ENCODE measurements at regions not wholly inside any gene's neighbourhood (a gene's known extent, or its start where the extent isn't known, plus 50 kb on each side); places are given as distances from the start of the nearest gene placed in this dataset.
A peak's percentile ranks its signal among the peaks of the same experiment; 100 is the strongest.

GRCh38 chr12:90407841-90408240, 547.1 kb downstream of the CCER1 start:
- no peaks in the 10 kb centered on the region for H3K36me3 ChIP-seq (ENCODE audit: control insufficient read depth in 3 of 3, insufficient read depth in 2 of 3, low read depth in 1 of 3, low read length in 3 of 3)
- H3K4me1 ChIP-seq (ENCODE audit: control insufficient read depth in 3 of 3, insufficient read depth in 2 of 3, low read depth in 1 of 3, low read length in 2 of 3), result no peaks in the 10 kb centered on the region
- H3K4me3 ChIP-seq (ENCODE audit: low read depth in 1 of 3, low read length in 3 of 3), result no peak overlapping the region
- FAIRE-seq, result no peak
- H3K27ac ChIP-seq (ENCODE audit: low read depth in 1 of 3, low read length in 2 of 3), result no peak overlapping the region
- 51 to 72% (median 55%) methylated on average over 2 of the region's 2 CpGs for WGBS, 3 donors
- DNase-seq, result no peak
- peaks cover 0 to 4% of the 10 kb centered on the region in 2 donors for H3K9me3 ChIP-seq (ENCODE audit: control insufficient read depth in 2 of 2, insufficient read depth in 1 of 2, low read depth in 1 of 2, low read length in 1 of 2)
- no peaks in the 10 kb centered on the region for H3K27me3 ChIP-seq (ENCODE audit: control insufficient read depth in 3 of 3, insufficient read depth in 3 of 3, low read length in 3 of 3)

GRCh38 chr12:90404071-90404470, 550.9 kb downstream of the CCER1 start:
- H3K27me3 ChIP-seq (ENCODE audit: control insufficient read depth in 3 of 3, insufficient read depth in 3 of 3, low read length in 3 of 3), result no peaks in the 10 kb centered on the region
- DNase-seq (no peak), FAIRE-seq (no peak)
- no peak overlapping the region for H3K4me3 ChIP-seq (ENCODE audit: low read depth in 1 of 3, low read length in 3 of 3)
- H3K4me1 ChIP-seq (ENCODE audit: control insufficient read depth in 3 of 3, insufficient read depth in 2 of 3, low read depth in 1 of 3, low read length in 2 of 3), result no peaks in the 10 kb centered on the region
- no peaks in the 10 kb centered on the region for H3K36me3 ChIP-seq (ENCODE audit: control insufficient read depth in 3 of 3, insufficient read depth in 2 of 3, low read depth in 1 of 3, low read length in 3 of 3)
- no peaks in the 10 kb centered on the region for H3K9me3 ChIP-seq (ENCODE audit: control insufficient read depth in 2 of 2, insufficient read depth in 1 of 2, low read depth in 1 of 2, low read length in 1 of 2)
- no peak overlapping the region for H3K27ac ChIP-seq (ENCODE audit: low read depth in 1 of 3, low read length in 2 of 3)

GRCh38 chr12:90401185-90401584, 553.8 kb downstream of the CCER1 start:
- DNase-seq, result no peak
- Histone ChIP-seq H3K4me3 (ENCODE audit: low read depth in 1 of 3, low read length in 3 of 3) (no peak overlapping the region), H3K9me3 (ENCODE audit: control insufficient read depth in 2 of 2, insufficient read depth in 1 of 2, low read depth in 1 of 2, low read length in 1 of 2) (peaks cover 0 to 7% of the 10 kb centered on the region in 2 donors), H3K27ac (ENCODE audit: low read depth in 1 of 3, low read length in 2 of 3) (no peak overlapping the region), H3K4me1 (ENCODE audit: control insufficient read depth in 3 of 3, insufficient read depth in 2 of 3, low read depth in 1 of 3, low read length in 2 of 3) (no peaks in the 10 kb centered on the region), H3K27me3 (ENCODE audit: control insufficient read depth in 3 of 3, insufficient read depth in 3 of 3, low read length in 3 of 3) (no peaks in the 10 kb centered on the region), H3K36me3 (ENCODE audit: control insufficient read depth in 3 of 3, insufficient read depth in 2 of 3, low read depth in 1 of 3, low read length in 3 of 3) (no peaks in the 10 kb centered on the region)
- 87 to 91% (median 89%) methylated on average over 2 of the region's 2 CpGs for WGBS, 3 donors
- no peak for FAIRE-seq

- no peak for FAIRE-seq
- peaks cover 0 to 14% of the 10 kb centered on the region in 2 donors for H3K9me3 ChIP-seq (ENCODE audit: control insufficient read depth in 2 of 2, insufficient read depth in 1 of 2, low read depth in 1 of 2, low read length in 1 of 2)
- no peaks in the 10 kb centered on the region for H3K36me3 ChIP-seq (ENCODE audit: control insufficient read depth in 3 of 3, insufficient read depth in 2 of 3, low read depth in 1 of 3, low read length in 3 of 3)
- no peaks in the 10 kb centered on the region for H3K4me1 ChIP-seq (ENCODE audit: control insufficient read depth in 3 of 3, insufficient read depth in 2 of 3, low read depth in 1 of 3, low read length in 2 of 3)
- H3K4me3 ChIP-seq (ENCODE audit: low read depth in 1 of 3, low read length in 3 of 3), result no peak overlapping the region
- no peak overlapping the region for H3K27ac ChIP-seq (ENCODE audit: low read depth in 1 of 3, low read length in 2 of 3)
- no peaks in the 10 kb centered on the region for H3K27me3 ChIP-seq (ENCODE audit: control insufficient read depth in 3 of 3, insufficient read depth in 3 of 3, low read length in 3 of 3)
- peak in 1 of 2 donors; percentile 7 for DNase-seq
These were observed 555.6 kb downstream of the CCER1 start for GRCh38 chr12:90399357-90399756.

GRCh38 chr12:90398285-90398836, 556.6 kb downstream of the CCER1 start:
- no peaks in the 10 kb centered on the region for H3K4me1 ChIP-seq (ENCODE audit: control insufficient read depth in 3 of 3, insufficient read depth in 2 of 3, low read depth in 1 of 3, low read length in 2 of 3)
- H3K36me3 ChIP-seq (ENCODE audit: control insufficient read depth in 3 of 3, insufficient read depth in 2 of 3, low read depth in 1 of 3, low read length in 3 of 3), result no peaks in the 10 kb centered on the region
- FAIRE-seq (no peak), DNase-seq (no peak)
- no peak overlapping the region for H3K27ac ChIP-seq (ENCODE audit: low read depth in 1 of 3, low read length in 2 of 3)
- H3K27me3 ChIP-seq (ENCODE audit: control insufficient read depth in 3 of 3, insufficient read depth in 3 of 3, low read length in 3 of 3), result no peaks in the 10 kb centered on the region
- H3K9me3 ChIP-seq (ENCODE audit: control insufficient read depth in 2 of 2, insufficient read depth in 1 of 2, low read depth in 1 of 2, low read length in 1 of 2), result peaks cover 0 to 15% of the 10 kb centered on the region in 2 donors
- H3K4me3 ChIP-seq (ENCODE audit: low read depth in 1 of 3, low read length in 3 of 3), result no peak overlapping the region

GRCh38 chr12:90396556-90396955, 558.4 kb downstream of the CCER1 start:
- Histone ChIP-seq H3K27ac (ENCODE audit: low read depth in 1 of 3, low read length in 2 of 3) (no peak overlapping the region), H3K27me3 (ENCODE audit: control insufficient read depth in 3 of 3, insufficient read depth in 3 of 3, low read length in 3 of 3) (no peaks in the 10 kb centered on the region), H3K4me1 (ENCODE audit: control insufficient read depth in 3 of 3, insufficient read depth in 2 of 3, low read depth in 1 of 3, low read length in 2 of 3) (no peaks in the 10 kb centered on the region), H3K36me3 (ENCODE audit: control insufficient read depth in 3 of 3, insufficient read depth in 2 of 3, low read depth in 1 of 3, low read length in 3 of 3) (no peaks in the 10 kb centered on the region), H3K9me3 (ENCODE audit: control insufficient read depth in 2 of 2, insufficient read depth in 1 of 2, low read depth in 1 of 2, low read length in 1 of 2) (peaks cover 0 to 20% of the 10 kb centered on the region in 2 donors), H3K4me3 (ENCODE audit: low read depth in 1 of 3, low read length in 3 of 3) (no peak overlapping the region)
- FAIRE-seq (peak; percentile 64), DNase-seq (no peak)
- WGBS, 3 donors, result 87 to 96% (median 94%) methylated on average over 1 of the region's 1 CpG

- peaks cover 0 to 20% of the 10 kb centered on the region in 2 donors for H3K9me3 ChIP-seq (ENCODE audit: control insufficient read depth in 2 of 2, insufficient read depth in 1 of 2, low read depth in 1 of 2, low read length in 1 of 2)
- no peaks in the 10 kb centered on the region for H3K4me1 ChIP-seq (ENCODE audit: control insufficient read depth in 3 of 3, insufficient read depth in 2 of 3, low read depth in 1 of 3, low read length in 2 of 3)
- H3K27ac ChIP-seq (ENCODE audit: low read depth in 1 of 3, low read length in 2 of 3), result no peak overlapping the region
- H3K27me3 ChIP-seq (ENCODE audit: control insufficient read depth in 3 of 3, insufficient read depth in 3 of 3, low read length in 3 of 3), result no peaks in the 10 kb centered on the region
- DNase-seq (no peak), FAIRE-seq (no peak)
- no peak overlapping the region for H3K4me3 ChIP-seq (ENCODE audit: low read depth in 1 of 3, low read length in 3 of 3)
- no peaks in the 10 kb centered on the region for H3K36me3 ChIP-seq (ENCODE audit: control insufficient read depth in 3 of 3, insufficient read depth in 2 of 3, low read depth in 1 of 3, low read length in 3 of 3)
- WGBS, 3 donors, result 86 to 94% (median 87%) methylated on average over 4 to 5 of the region's 5 CpGs
These were observed 561.3 kb downstream of the CCER1 start for GRCh38 chr12:90393652-90394051.

- no peak for DNase-seq
- H3K27me3 ChIP-seq (ENCODE audit: control insufficient read depth in 3 of 3, insufficient read depth in 3 of 3, low read length in 3 of 3), result no peaks in the 10 kb centered on the region
- no peaks in the 10 kb centered on the region for H3K4me1 ChIP-seq (ENCODE audit: control insufficient read depth in 3 of 3, insufficient read depth in 2 of 3, low read depth in 1 of 3, low read length in 2 of 3)
- no peak overlapping the region for H3K4me3 ChIP-seq (ENCODE audit: low read depth in 1 of 3, low read length in 3 of 3)
- no peaks in the 10 kb centered on the region for H3K36me3 ChIP-seq (ENCODE audit: control insufficient read depth in 3 of 3, insufficient read depth in 2 of 3, low read depth in 1 of 3, low read length in 3 of 3)
- H3K27ac ChIP-seq (ENCODE audit: low read depth in 1 of 3, low read length in 2 of 3), result no peak overlapping the region
- peaks cover 0 to 19% of the 10 kb centered on the region in 2 donors for H3K9me3 ChIP-seq (ENCODE audit: control insufficient read depth in 2 of 2, insufficient read depth in 1 of 2, low read depth in 1 of 2, low read length in 1 of 2)
- no peak for FAIRE-seq
- WGBS, 3 donors, result 64 to 86% (median 80%) methylated on average over 3 of the region's 3 CpGs
These were observed 561.9 kb downstream of the CCER1 start for GRCh38 chr12:90393089-90393488.

- FAIRE-seq, result no peak
- Histone ChIP-seq H3K4me3 (ENCODE audit: low read depth in 1 of 3, low read length in 3 of 3) (no peak overlapping the region), H3K9me3 (ENCODE audit: control insufficient read depth in 2 of 2, insufficient read depth in 1 of 2, low read depth in 1 of 2, low read length in 1 of 2) (peaks cover 0 to 12% of the 10 kb centered on the region in 2 donors), H3K27ac (ENCODE audit: low read depth in 1 of 3, low read length in 2 of 3) (no peak overlapping the region), H3K36me3 (ENCODE audit: control insufficient read depth in 3 of 3, insufficient read depth in 2 of 3, low read depth in 1 of 3, low read length in 3 of 3) (no peaks in the 10 kb centered on the region), H3K4me1 (ENCODE audit: control insufficient read depth in 3 of 3, insufficient read depth in 2 of 3, low read depth in 1 of 3, low read length in 2 of 3) (no peaks in the 10 kb centered on the region), H3K27me3 (ENCODE audit: control insufficient read depth in 3 of 3, insufficient read depth in 3 of 3, low read length in 3 of 3) (no peaks in the 10 kb centered on the region)
- WGBS, 3 donors, result 42 to 52% (median 46%) methylated on average over 2 of the region's 2 CpGs
- DNase-seq, result no peak
These were observed 564.0 kb downstream of the CCER1 start for GRCh38 chr12:90390947-90391346.
